OCI-LY7 (cell line): ENCODE measurements at regions not wholly inside any gene's neighbourhood (a gene's known extent, or its start where the extent isn't known, plus 50 kb on each side); places are given as distances from the start of the nearest gene placed in this dataset.

Source experiments
- BruUV-seq: library from RNA; stranded (reverse); fragments of 400-500 nt; replicated peaks from 2 replicates; lab custom pipeline; 2021; lab: Mats Ljungman, UMichigan
- CTCF ChIA-PET: fragments of 300-600 bp; sonication (Branson Sonifier 250); formaldehyde crosslinking; loops from one replicate; lab custom pipeline; 2022; ENCODE audit warnings: antibody characterized with exemption; ENCODE audit not compliant: unreplicated experiment; lab: Charles Lee
- POLR2A ChIA-PET: fragments of 300-600 bp; sonication (Branson Sonifier 250); formaldehyde crosslinking; loops from one replicate; lab custom pipeline; 2022; ENCODE audit warnings: antibody characterized with exemption; lab: Charles Lee
- DNase-seq: peaks from one replicate; pipeline ENCODE4 v3.0.0-alpha.2; 2015; ENCODE audit warnings: low spot score
- H2AFZ ChIP-seq: fragments of 200-600 bp; sonication (generic), shearing (Covaris generic); 2 replicates; pipeline ENCODE4 v1.6.1; 2014; ENCODE audit warnings: mild to moderate bottlenecking, antibody characterized with exemption, low read length, moderate library complexity
- H3K27ac ChIP-seq: fragments of 200-600 bp; sonication (generic); 2 replicates; pipeline ENCODE4 v1.5.1; 2014; ENCODE audit warnings: mixed run types, low read depth, mild to moderate bottlenecking, moderate library complexity, low read length, inconsistent platforms; ENCODE audit not compliant: poor library complexity, severe bottlenecking
- H3K36me3 ChIP-seq: fragments of 200-600 bp; sonication (generic); 2 replicates; pipeline ENCODE4 v1.6.1; 2014; ENCODE audit warnings: mild to moderate bottlenecking, antibody characterized with exemption, low read length, moderate library complexity, mixed read lengths; ENCODE audit not compliant: insufficient read depth
- H3K4me1 ChIP-seq: fragments of 200-600 bp; sonication (generic); 2 replicates; pipeline ENCODE4 v1.5.1; 2014; ENCODE audit warnings: mild to moderate bottlenecking, low read length; ENCODE audit not compliant: insufficient read depth, poor library complexity, severe bottlenecking
- H3K4me2 ChIP-seq: fragments of 200-600 bp; sonication (generic); 2 replicates; pipeline ENCODE4 v1.6.1; 2014; ENCODE audit warnings: mild to moderate bottlenecking, low read length
- H3K4me3 ChIP-seq: fragments of 200-600 bp; sonication (generic); 2 replicates; pipeline ENCODE4 v1.5.1; 2014; ENCODE audit warnings: mild to moderate bottlenecking, low read depth, low read length; ENCODE audit not compliant: poor library complexity, severe bottlenecking
- H3K79me2 ChIP-seq: fragments of 200-600 bp; sonication (generic); 2 replicates; pipeline ENCODE4 v1.6.1; 2016; ENCODE audit warnings: low read depth, mild to moderate bottlenecking, low read length, moderate library complexity, mixed read lengths; ENCODE audit not compliant: insufficient read depth
- H3K9me2 ChIP-seq: fragments of 200-600 bp; sonication (generic); 2 replicates; pipeline ENCODE4 v1.6.1; 2016; ENCODE audit warnings: mild to moderate bottlenecking, low read length, mixed read lengths; ENCODE audit not compliant: insufficient read depth
- H3K9me3 ChIP-seq: fragments of 200-600 bp; sonication (generic); 2 replicates; pipeline ENCODE4 v1.6.1; 2014; ENCODE audit warnings: mild to moderate bottlenecking, mixed run types, low read length, mixed read lengths
- H4K20me1 ChIP-seq: fragments of 200-600 bp; sonication (generic); 2 replicates; pipeline ENCODE4 v1.6.1; 2014; ENCODE audit warnings: mild to moderate bottlenecking, antibody characterized with exemption, low read length, moderate library complexity, mixed read lengths; ENCODE audit not compliant: insufficient read depth
- EZH2phosphoT487 ChIP-seq: fragments of 200-600 bp; sonication (generic); IDR thresholded peaks from 2 replicates; pipeline ENCODE4 v1.6.1; 2018; ENCODE audit warnings: low read depth, borderline replicate concordance, mild to moderate bottlenecking, mixed run types, antibody characterized with exemption, low read length, moderate library complexity, mixed read lengths
- intact Hi-C: fragments of 100-400 bp; cut with micrococcal nuclease; formaldehyde crosslinking; loops from one replicate; pipeline ENCODE4 v1.10.0; 2022; ENCODE audit not compliant: unreplicated experiment
- TF ChIP-seq, protein P1 (sequence below): fragments of 200-600 bp; sonication (generic); conservative IDR thresholded peaks from 2 replicates; pipeline ENCODE4 v1.5.1; 2014; ENCODE audit warnings: mild to moderate bottlenecking, antibody characterized with exemption, low read length, moderate library complexity, mixed read lengths

- no peaks in the 10 kb centered on the region for H4K20me1 ChIP-seq
- no peaks in the 10 kb centered on the region for H3K79me2 ChIP-seq
- intact Hi-C loops, result loop anchor here (10.0 kb wide), 1 partner anchor 191 kb away; no protein-coding TSS in a partner anchor
- H3K4me2 ChIP-seq, result no peak overlapping the region
- ChIA-PET CTCF (no interaction called here), POLR2A (no interaction called here)
- no peaks in the 10 kb centered on the region for H3K9me3 ChIP-seq
- no peak overlapping the region for H3K4me3 ChIP-seq
- H3K9me2 ChIP-seq, result no peaks in the 10 kb centered on the region
- TF ChIP-seq, protein P1, sequence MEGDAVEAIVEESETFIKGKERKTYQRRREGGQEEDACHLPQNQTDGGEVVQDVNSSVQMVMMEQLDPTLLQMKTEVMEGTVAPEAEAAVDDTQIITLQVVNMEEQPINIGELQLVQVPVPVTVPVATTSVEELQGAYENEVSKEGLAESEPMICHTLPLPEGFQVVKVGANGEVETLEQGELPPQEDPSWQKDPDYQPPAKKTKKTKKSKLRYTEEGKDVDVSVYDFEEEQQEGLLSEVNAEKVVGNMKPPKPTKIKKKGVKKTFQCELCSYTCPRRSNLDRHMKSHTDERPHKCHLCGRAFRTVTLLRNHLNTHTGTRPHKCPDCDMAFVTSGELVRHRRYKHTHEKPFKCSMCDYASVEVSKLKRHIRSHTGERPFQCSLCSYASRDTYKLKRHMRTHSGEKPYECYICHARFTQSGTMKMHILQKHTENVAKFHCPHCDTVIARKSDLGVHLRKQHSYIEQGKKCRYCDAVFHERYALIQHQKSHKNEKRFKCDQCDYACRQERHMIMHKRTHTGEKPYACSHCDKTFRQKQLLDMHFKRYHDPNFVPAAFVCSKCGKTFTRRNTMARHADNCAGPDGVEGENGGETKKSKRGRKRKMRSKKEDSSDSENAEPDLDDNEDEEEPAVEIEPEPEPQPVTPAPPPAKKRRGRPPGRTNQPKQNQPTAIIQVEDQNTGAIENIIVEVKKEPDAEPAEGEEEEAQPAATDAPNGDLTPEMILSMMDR, result no peak
- no peak for TF ChIP-seq EZH2phosphoT487
- no TSS peak for BruUV-seq
- H3K27ac ChIP-seq, result no peak overlapping the region
- H3K4me1 ChIP-seq, result no peaks in the 10 kb centered on the region
- no peak for DNase-seq
- H3K36me3 ChIP-seq, result no peaks in the 10 kb centered on the region
- no peak overlapping the region for H2AFZ ChIP-seq
Observed at GRCh38 chr13:21825801-21826200, 154.9 kb downstream of the FGF9 start.

DNA sequence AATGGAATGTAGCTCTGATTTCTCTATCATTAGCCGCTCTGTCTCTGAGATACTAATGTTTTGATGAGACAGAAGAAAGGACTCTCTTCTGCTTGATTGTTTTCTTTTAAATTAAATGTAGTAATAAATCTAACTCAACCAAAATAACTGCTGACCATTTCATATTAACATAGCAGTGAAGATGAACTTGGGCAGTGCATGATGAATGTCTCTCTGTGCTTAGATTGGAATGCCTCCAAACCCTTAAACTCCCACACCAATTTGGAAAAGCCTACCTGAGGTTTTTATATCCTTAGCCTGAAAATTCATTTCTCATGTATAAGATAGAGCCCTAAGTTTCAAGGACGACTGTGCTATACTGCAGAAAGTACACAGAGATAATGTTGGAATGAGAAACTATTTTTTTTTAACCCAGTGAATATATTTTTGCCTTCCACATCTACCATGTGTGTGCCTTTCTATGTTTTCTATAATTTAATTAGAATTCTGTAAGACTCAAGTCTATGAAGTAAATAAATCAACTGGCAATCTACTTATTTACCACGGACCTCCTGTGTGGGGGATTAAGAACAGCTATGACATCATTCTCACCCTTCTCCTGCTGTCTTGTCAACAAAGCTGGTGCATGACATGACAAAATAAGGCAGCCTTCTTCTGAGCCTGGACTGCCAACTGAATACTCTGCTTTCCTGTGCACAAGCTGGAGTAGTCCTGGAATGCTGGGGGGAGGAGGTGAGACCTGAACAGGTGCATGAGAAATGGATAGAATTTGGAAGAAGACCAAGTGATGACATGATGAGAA, 155.5 kb downstream of the FGF9 start:
- Histone ChIP-seq H3K4me1 (no peaks in the 10 kb centered on the region), H3K9me2 (no peaks in the 10 kb centered on the region), H3K27ac (no peak overlapping the region), H3K36me3 (no peaks in the 10 kb centered on the region), H3K9me3 (no peaks in the 10 kb centered on the region), H3K4me2 (no peak overlapping the region), H3K79me2 (no peaks in the 10 kb centered on the region), H4K20me1 (no peaks in the 10 kb centered on the region), H3K4me3 (no peak overlapping the region), H2AFZ (no peak overlapping the region)
- POLR2A ChIA-PET, result no interaction called here
- no peak for DNase-seq
- no TSS peak for BruUV-seq
- TF ChIP-seq, protein P1, result no peak
- no peak for TF ChIP-seq EZH2phosphoT487
- CTCF ChIA-PET, result no interaction called here
- intact Hi-C loops, result loop anchor here (10.0 kb wide), 1 partner anchor 192 kb away; no protein-coding TSS in a partner anchor

GRCh38 chr13:21831654-21832324, 160.9 kb downstream of the FGF9 start:
- ChIA-PET CTCF (no interaction called here), POLR2A (no interaction called here)
- no peak overlapping the region for H3K4me2 ChIP-seq
- H2AFZ ChIP-seq, result no peak overlapping the region
- H3K4me1 ChIP-seq, result no peaks in the 10 kb centered on the region
- H3K4me3 ChIP-seq, result no peak overlapping the region
- no peaks in the 10 kb centered on the region for H4K20me1 ChIP-seq
- TF ChIP-seq, protein P1, result no peak
- no peak for TF ChIP-seq EZH2phosphoT487
- no peaks in the 10 kb centered on the region for H3K36me3 ChIP-seq
- intact Hi-C loops, result no loop called here
- BruUV-seq, result no TSS peak
- H3K9me3 ChIP-seq, result no peaks in the 10 kb centered on the region
- no peaks in the 10 kb centered on the region for H3K79me2 ChIP-seq
- no peak for DNase-seq
- H3K27ac ChIP-seq, result no peak overlapping the region
- no peaks in the 10 kb centered on the region for H3K9me2 ChIP-seq
